Erythroblast (primary cell): ENCODE measurements at regions not wholly inside any gene's neighbourhood (a gene's known extent, or its start where the extent isn't known, plus 50 kb on each side); places are given as distances from the start of the nearest gene placed in this dataset.

Source experiments
- GATA1 ChIP-seq: IDR thresholded peaks from 2 replicates; pipeline ENCODE4 v1.6.1; 2011; ENCODE audit warnings: low read depth, mild to moderate bottlenecking, control low read depth, low read length, moderate library complexity
- POLR2A ChIP-seq: IDR thresholded peaks from 2 replicates; pipeline ENCODE4 v1.6.1; 2011; ENCODE audit warnings: mild to moderate bottlenecking, low read length

- no peak for TF ChIP-seq POLR2A
- TF ChIP-seq GATA1 = no peak
Observed at GRCh38 chr10:3647074-3647473, 137.9 kb downstream of the KLF6 start.
